Loucy (cell line): ENCODE measurements at regions not wholly inside any gene's neighbourhood (a gene's known extent, or its start where the extent isn't known, plus 50 kb on each side); places are given as distances from the start of the nearest gene placed in this dataset.

Experiments
- CTCF ChIP-seq: fragments of 200-600 bp; sonication (generic); conservative IDR thresholded peaks from 2 replicates; pipeline ENCODE4 v1.5.1; 2014; ENCODE audit warnings: mild to moderate bottlenecking, antibody characterized with exemption, low read length
- EZH2phosphoT487 ChIP-seq: fragments of 200-600 bp; IDR thresholded peaks from 2 replicates; pipeline ENCODE4 v1.6.1; 2018; ENCODE audit warnings: antibody characterized with exemption, mild to moderate bottlenecking, moderate library complexity, borderline replicate concordance

GRCh38 chr4:127521463-127521862 lies 111.3 kb upstream of the INTU start:
- TF ChIP-seq CTCF: no peak
- TF ChIP-seq EZH2phosphoT487: no peak
